Activated T-cell treated with anti-CD3 and anti-CD28 coated beads for 24 hours (primary cell): ENCODE measurements at regions not wholly inside any gene's neighbourhood (a gene's known extent, or its start where the extent isn't known, plus 50 kb on each side); places are given as distances from the start of the nearest gene placed in this dataset.
"Not testable (repeated sequence)": the region's sequence is repeated elsewhere in the genome, so short reads cannot be mapped to it uniquely, and the experiment has no call there.

Experiments used
- DNase-seq: peaks from one replicate; pipeline ENCODE4 v3.0.0-alpha.2; 2020; ENCODE audit warnings: low read depth

GRCh38 chr15:87477026-87477425, 779.5 kb downstream of the NTRK3 start:
- no peak for DNase-seq

GRCh38 chr15:87470923-87471322, 785.6 kb downstream of the NTRK3 start:
- no peak for DNase-seq

GRCh38 chr15:87463956-87464355, 792.6 kb downstream of the NTRK3 start:
- not testable (repeated sequence) for DNase-seq

GRCh38 chr15:87461631-87462030, 794.9 kb downstream of the NTRK3 start:
- no peak for DNase-seq

GRCh38 chr15:87454860-87455259, 801.7 kb downstream of the NTRK3 start:
- no peak for DNase-seq

GRCh38 chr15:87450314-87450713, 806.2 kb downstream of the NTRK3 start:
- DNase-seq, result no peak

- DNase-seq, result no peak
These were observed 817.4 kb downstream of the NTRK3 start for GRCh38 chr15:87439090-87439489.

- DNase-seq, result no peak
These were observed 822.7 kb downstream of the NTRK3 start for GRCh38 chr15:87433871-87434270.

- no peak for DNase-seq
These were observed 826.8 kb downstream of the NTRK3 start for GRCh38 chr15:87429754-87430153.

GRCh38 chr15:87420017-87420416, 836.5 kb downstream of the NTRK3 start:
- no peak for DNase-seq

- no peak for DNase-seq
These were observed 837.2 kb downstream of the NTRK3 start for GRCh38 chr15:87419344-87419743.

GRCh38 chr15:87416591-87417257, 839.8 kb downstream of the NTRK3 start:
- no peak for DNase-seq

GRCh38 chr15:87408902-87409301, 847.6 kb downstream of the NTRK3 start:
- DNase-seq, result no peak

- no peak for DNase-seq
These were observed 852.6 kb downstream of the NTRK3 start for GRCh38 chr15:87403973-87404372.

GRCh38 chr15:87401973-87402372, 854.6 kb downstream of the NTRK3 start:
- no peak for DNase-seq

- DNase-seq, result no peak
These were observed 861.9 kb downstream of the NTRK3 start for GRCh38 chr15:87394676-87395075.

- no peak for DNase-seq
These were observed 868.8 kb downstream of the NTRK3 start for GRCh38 chr15:87387766-87388165.

GRCh38 chr15:87374339-87374738, 882.2 kb downstream of the NTRK3 start:
- DNase-seq, result no peak

GRCh38 chr15:87369269-87369668, 887.3 kb downstream of the NTRK3 start:
- DNase-seq, result no peak

- no peak for DNase-seq
These were observed 888.0 kb downstream of the NTRK3 start for GRCh38 chr15:87368511-87368910.

- no peak for DNase-seq
These were observed 891.4 kb downstream of the NTRK3 start for GRCh38 chr15:87365186-87365585.

GRCh38 chr15:87362531-87362930, 894.0 kb downstream of the NTRK3 start:
- DNase-seq, result no peak

- no peak for DNase-seq
These were observed 898.8 kb downstream of the NTRK3 start for GRCh38 chr15:87357637-87358313.

GRCh38 chr15:87355946-87356345, 900.6 kb downstream of the NTRK3 start:
- no peak for DNase-seq
